Right lobe of liver (tissue), 4 donors: ENCODE measurements at regions not wholly inside any gene's neighbourhood (a gene's known extent, or its start where the extent isn't known, plus 50 kb on each side); places are given as distances from the start of the nearest gene placed in this dataset.

Experiments
- POLR2A ChIP-seq: fragments of 450-650 bp; IDR thresholded peaks from one replicate; pipeline ENCODE4 v1.6.1; 2017; ENCODE audit warnings: antibody characterized with exemption, mild to moderate bottlenecking
- TF ChIP-seq, protein P1 (sequence below), 4 donors: fragments of 200-600 bp in 3 of 4; fragments of 450-650 bp in 1 of 4; IDR thresholded peaks; one replicate each; pipeline versions ENCODE4 v1.5.1 to v1.8.0; 2016 to 2022; ENCODE audit warnings: antibody characterized with exemption in 4 of 4, mild to moderate bottlenecking in 2 of 4
- donor health status: DM: no; HTN: no; CAD: no.
- donor health status: DM: no; HTN: no; CAD: no.
- donor health status: DM: no; HTN: yes; CAD: no.

DNA sequence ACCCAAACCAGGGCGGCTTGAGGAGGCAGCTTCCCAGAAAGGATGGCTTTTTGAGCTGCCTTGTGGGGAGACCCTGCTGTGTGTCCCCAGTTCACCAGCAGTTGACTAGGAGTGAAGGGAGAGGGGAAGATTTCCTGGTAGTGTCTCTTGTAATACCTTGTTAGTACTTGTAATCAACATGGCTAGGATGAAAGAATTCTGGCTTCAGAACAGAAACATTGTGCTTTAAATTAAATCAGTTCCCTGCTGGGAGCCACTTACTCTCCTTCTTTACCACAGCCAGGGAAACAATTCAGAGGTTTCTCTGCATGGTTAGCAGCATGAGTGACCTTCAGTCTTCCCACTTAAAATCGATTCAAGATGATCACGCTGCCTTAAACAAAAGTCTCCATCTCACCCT, 525.4 kb upstream of the ID4 start:
- TF ChIP-seq, protein P1, sequence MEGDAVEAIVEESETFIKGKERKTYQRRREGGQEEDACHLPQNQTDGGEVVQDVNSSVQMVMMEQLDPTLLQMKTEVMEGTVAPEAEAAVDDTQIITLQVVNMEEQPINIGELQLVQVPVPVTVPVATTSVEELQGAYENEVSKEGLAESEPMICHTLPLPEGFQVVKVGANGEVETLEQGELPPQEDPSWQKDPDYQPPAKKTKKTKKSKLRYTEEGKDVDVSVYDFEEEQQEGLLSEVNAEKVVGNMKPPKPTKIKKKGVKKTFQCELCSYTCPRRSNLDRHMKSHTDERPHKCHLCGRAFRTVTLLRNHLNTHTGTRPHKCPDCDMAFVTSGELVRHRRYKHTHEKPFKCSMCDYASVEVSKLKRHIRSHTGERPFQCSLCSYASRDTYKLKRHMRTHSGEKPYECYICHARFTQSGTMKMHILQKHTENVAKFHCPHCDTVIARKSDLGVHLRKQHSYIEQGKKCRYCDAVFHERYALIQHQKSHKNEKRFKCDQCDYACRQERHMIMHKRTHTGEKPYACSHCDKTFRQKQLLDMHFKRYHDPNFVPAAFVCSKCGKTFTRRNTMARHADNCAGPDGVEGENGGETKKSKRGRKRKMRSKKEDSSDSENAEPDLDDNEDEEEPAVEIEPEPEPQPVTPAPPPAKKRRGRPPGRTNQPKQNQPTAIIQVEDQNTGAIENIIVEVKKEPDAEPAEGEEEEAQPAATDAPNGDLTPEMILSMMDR (IDR thresholded peaks at IDR 0.05), result no peak
- no peak for TF ChIP-seq POLR2A
